ENCODE measurements at regions not wholly inside any gene's neighbourhood (a gene's known extent, or its start where the extent isn't known, plus 50 kb on each side); places are given as distances from the start of the nearest gene placed in this dataset.

DNA sequence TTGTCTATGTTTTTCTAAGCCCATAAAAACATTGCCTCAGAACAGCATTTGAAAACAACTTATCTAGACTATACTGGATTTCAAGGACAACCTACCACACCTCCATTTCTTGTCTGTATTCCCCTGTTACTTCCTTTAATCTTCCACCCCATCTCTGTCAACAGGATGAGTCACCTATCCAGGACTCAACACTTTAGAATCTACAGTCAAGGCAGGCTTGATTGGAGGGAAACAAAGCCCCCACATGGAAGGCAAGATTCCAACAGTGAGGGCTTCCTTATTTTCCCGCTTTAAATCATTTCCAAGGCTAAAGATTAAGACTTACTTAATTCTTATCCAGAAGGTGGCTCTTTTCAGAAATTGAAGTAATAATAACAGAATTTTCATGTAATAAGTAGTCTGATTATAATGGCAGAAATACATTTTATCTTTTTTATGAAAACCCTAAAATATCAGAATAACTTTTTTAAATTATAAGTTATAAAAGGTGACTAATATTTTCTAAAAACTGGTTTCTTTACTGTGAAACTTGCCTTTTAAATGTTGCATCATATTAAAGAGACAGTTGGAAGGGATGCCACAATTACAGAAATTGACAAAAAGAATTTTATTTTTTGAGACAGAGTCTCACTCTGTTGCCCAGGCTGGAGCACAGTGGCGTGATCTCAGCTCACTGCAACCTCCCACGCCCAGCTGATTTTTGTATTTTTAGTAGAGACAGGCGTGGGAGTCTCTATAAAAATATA is 138.7 kb upstream of the CCDC150 start:
- Mint-ChIP-seq H3K36me3 (peaks cover 7% of the 10 kb centered on the region), H3K27me3 (peaks cover 27% of the 10 kb centered on the region), H3K27ac (no peak overlapping the region), H3K4me1 (peaks cover 2% of the 10 kb centered on the region), H3K9me3 (ENCODE audit: low read depth) (peaks cover 8% of the 10 kb centered on the region), H3K4me3 (no peak overlapping the region)
- DNase-seq (no peak), ATAC-seq (no peak)
- CTCF ChIA-PET: no interaction called here

DNA sequence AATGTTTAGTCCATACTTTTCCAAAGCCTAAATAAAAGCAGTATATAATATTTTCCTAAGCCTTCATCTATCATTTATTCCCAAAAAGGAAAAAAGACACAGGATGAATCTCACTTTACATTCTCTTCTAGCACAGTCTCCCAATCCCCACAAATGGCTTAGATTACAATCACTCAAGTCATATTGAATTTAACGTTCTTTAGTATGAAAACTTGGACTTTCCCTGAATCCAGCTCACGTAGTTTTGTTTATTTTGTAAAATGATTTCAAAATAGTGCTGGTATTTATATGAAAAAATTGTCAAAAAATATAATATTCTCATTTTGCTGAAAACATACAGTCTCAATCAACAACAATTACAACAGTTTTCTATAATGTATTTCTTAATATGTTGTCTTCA is 137.7 kb upstream of the CCDC150 start:
- DNase-seq: no peak
- Mint-ChIP-seq H3K4me1 (peaks cover 3% of the 10 kb centered on the region), H3K27me3 (peaks cover 28% of the 10 kb centered on the region), H3K36me3 (peaks cover 7% of the 10 kb centered on the region), H3K9me3 (ENCODE audit: low read depth) (peaks cover 8% of the 10 kb centered on the region), H3K4me3 (no peak overlapping the region), H3K27ac (no peak overlapping the region)
- CTCF ChIA-PET: no interaction called here
- ATAC-seq: no peak

DNA sequence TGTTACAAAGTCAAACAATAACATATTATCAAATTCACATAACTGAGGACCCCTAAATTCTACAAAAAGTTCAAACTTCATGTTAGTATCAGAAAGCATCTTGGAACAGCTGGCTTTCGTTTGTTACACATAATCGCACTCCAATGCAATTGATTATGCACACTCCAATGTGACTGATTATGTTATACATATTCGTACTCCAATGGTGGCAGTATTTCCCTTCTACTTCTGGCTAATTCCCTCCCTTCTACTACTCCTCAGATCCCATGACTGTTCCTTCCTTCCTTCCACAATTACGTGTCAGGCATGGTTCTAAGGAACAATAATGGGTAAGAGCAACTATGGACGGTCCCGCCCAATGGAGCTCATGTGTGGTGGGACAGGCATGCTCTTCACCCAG is 137.1 kb upstream of the CCDC150 start:
- CTCF ChIA-PET: interaction anchor here (0.9 kb wide), 1 partner anchor 8 kb away, joined by 3 read pairs; no protein-coding TSS in a partner anchor
- ATAC-seq: no peak
- peaks cover 3% of the 10 kb centered on the region for H3K4me1 Mint-ChIP-seq

DNA sequence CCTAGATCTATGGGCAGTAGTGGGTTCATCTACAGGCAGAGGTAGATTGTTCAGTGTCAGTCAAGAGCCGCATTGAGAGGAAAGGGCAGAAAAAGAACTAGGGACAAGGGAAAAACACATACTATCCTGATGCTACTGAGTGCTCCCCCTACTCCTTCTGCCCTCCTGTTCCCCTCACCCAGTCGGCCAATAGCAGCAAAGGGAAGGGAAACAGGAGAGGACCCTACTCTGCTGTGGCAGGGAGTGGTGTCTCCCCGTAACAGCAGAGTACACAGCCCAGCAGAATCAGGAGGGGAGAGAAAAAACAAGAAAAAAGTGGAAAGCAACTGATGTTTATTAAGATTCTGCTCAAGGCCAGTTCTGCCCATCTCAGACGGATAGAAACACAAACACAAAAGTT is 136.1 kb upstream of the CCDC150 start:
- DNase-seq: no peak
- Mint-ChIP-seq H3K27ac (no peak overlapping the region), H3K9me3 (ENCODE audit: low read depth) (peaks cover 7% of the 10 kb centered on the region), H3K36me3 (peaks cover 7% of the 10 kb centered on the region), H3K4me1 (peaks cover 3% of the 10 kb centered on the region), H3K4me3 (no peak overlapping the region), H3K27me3 (peaks cover 38% of the 10 kb centered on the region)
- CTCF ChIA-PET: no interaction called here
- no peak for ATAC-seq

More for the DNA sequence above, 137.1 kb upstream of the CCDC150 start:
- Mint-ChIP-seq H3K4me3 (no peak overlapping the region), H3K9me3 (ENCODE audit: low read depth) (peaks cover 8% of the 10 kb centered on the region), H3K27ac (no peak overlapping the region), H3K36me3 (peaks cover 7% of the 10 kb centered on the region), H3K27me3 (peaks cover 30% of the 10 kb centered on the region)
- DNase-seq: no peak

DNA sequence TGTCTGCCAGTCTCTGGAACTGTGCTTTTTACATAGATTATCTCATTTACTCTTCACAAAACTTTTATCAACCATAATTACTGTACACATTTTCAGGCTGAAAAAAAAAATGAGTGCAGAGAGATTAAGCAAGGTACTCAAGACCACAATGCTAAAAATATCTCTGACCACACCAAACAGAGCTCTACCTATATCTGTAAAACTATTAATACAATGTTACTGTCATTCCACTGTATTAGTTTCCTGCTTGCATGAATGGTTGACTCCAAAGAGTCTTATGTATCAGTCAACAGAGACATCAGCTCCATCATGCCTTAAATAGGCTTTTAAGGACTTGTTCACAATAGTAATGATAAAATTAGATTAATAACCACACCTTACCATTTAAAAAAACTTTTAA is 134.7 kb upstream of the CCDC150 start:
- Mint-ChIP-seq H3K27ac (no peak overlapping the region), H3K4me3 (no peak overlapping the region), H3K27me3 (peaks cover 39% of the 10 kb centered on the region), H3K9me3 (ENCODE audit: low read depth) (no peaks in the 10 kb centered on the region), H3K36me3 (peaks cover 1% of the 10 kb centered on the region), H3K4me1 (peaks cover 3% of the 10 kb centered on the region)
- CTCF ChIA-PET: no interaction called here
- ATAC-seq (no peak), DNase-seq (no peak)

DNA sequence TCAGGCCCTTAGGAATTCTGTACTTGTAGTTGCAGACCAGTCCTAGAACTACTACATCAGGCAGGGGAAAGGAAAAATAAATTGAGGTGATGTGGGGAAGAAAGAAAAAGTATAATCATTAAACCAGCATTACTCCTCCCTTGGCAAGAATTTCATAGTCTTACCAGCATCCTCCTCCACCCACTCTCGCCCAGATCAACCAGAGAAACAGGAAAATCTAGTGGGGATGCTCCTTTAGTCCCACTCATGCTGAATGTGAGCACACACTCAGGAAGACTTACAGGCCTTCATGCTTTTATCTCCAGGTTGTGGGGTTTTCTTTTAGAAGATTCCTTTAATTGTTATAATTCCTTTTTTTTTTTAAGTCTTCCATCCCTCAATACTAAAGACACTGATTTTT is 129.3 kb upstream of the CCDC150 start:
- H3K4me1 Mint-ChIP-seq: peaks cover 3% of the 10 kb centered on the region
- H3K4me3 Mint-ChIP-seq: no peak overlapping the region

DNA sequence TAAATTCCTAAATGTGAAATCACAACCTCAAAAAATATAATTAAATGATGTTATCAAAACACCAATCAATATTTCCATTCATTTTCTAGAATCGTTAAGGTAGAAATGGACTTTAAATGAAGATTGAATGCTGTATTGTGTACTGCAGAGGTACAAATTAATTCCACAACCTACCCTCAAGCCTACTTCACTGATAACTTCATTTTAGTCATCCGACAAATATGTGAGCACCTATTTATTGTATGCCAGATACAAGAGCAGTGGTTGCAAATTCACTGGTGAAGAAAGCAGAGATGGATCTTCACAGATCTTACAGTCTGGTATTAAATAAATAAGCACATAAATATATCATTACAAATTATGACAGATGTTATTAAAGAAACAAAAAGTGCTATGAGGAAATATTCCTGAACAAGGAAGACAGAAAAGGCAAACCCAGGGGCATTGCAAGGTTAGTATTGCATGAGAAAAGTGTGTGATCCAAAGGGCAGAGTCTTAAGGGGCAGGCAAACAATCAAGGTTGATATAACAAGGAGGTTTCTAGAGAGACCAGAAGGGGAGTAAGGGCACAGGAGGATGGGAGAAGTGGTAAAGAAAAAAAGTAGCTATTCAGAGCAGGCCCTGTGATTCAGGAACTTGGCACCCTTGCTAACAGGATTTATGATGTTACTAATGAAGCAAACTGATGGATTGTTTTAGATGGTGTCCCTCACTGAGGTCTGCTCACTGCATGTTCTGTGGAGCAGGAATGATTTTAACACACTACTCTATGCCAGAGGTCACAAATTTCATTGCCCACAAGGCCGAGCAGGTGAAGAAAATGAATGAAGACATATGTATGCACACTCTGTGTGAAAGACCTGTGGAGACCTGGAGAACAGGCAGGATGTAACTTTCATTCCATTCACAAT is 128.0 kb upstream of the CCDC150 start:
- Mint-ChIP-seq H3K4me1 (no peaks in the 10 kb centered on the region), H3K4me3 (no peak overlapping the region), H3K27me3 (peaks cover 41% of the 10 kb centered on the region), H3K27ac (no peak overlapping the region), H3K36me3 (no peaks in the 10 kb centered on the region), H3K9me3 (ENCODE audit: low read depth) (no peaks in the 10 kb centered on the region)
- CTCF ChIA-PET: no interaction called here
- no peak for ATAC-seq
- DNase-seq: no peak

More for the DNA sequence above, 129.3 kb upstream of the CCDC150 start:
- Mint-ChIP-seq H3K36me3 (no peaks in the 10 kb centered on the region), H3K27me3 (peaks cover 44% of the 10 kb centered on the region), H3K27ac (no peak overlapping the region), H3K9me3 (ENCODE audit: low read depth) (no peaks in the 10 kb centered on the region)
- CTCF ChIA-PET: no interaction called here
- ATAC-seq: no peak
- DNase-seq: no peak

DNA sequence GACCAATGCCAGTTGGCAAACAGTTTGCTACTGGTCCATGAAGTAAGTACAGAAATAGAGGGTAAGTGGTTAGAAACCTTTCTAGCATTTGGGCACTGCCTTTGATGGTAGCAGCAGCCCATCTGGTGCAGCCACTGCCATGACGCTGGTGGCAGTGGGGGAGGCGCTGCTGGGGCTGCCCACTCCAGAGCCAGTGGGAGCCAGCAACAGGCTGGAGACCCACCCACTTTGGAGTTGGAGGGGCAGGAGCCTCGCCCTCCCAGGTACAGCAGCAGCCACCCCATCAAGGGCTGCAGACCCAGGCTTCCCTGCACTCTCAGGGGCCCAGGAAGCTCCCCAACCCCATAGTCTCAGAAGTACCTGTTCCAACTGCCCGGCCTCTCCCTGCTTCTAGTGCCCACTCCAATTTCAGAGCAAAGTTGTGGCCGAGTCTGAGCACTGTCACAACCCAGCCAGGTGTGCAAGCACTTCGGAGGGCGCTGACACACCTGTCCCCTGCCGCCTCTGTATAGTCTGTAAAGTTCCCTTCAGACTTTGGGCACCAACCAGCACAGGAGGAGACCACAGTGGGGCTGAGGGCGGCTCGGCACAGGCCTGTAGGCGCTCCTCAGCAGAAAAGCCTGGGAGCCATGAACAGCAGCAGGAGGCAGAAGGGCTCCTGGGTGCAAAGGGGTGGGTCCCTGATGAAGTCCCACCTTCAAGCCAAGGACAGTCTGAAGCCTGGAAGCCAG is 125.6 kb upstream of the CCDC150 start:
- no peak overlapping the region for H3K4me3 Mint-ChIP-seq
- no peak for ATAC-seq
- CTCF ChIA-PET: no interaction called here
- no peaks in the 10 kb centered on the region for H3K4me1 Mint-ChIP-seq
- no peak for DNase-seq
- peaks cover 42% of the 10 kb centered on the region for H3K27me3 Mint-ChIP-seq
- H3K36me3 Mint-ChIP-seq: no peaks in the 10 kb centered on the region
- no peaks in the 10 kb centered on the region for H3K9me3 Mint-ChIP-seq (ENCODE audit: low read depth)
- H3K27ac Mint-ChIP-seq: no peak overlapping the region

DNA sequence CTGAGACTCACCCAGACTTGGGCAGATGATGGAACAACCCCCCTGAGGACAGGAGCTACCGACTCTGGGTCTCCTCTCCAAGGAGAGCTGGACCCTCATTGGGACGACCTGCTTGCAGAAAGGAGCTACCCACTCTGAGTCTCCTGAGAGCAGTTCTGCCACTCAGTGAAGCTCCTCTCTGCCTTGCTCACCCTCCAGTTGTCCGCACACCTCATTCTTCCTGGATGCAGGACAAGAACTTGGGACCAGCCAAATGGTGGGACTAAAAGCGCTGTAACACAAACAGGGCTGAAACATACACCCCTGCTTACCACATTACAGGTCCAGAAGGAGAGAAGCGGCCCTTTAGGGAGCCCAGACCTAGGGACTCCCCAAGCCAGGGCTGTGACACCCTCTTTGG is 124.9 kb upstream of the CCDC150 start:
- peaks cover 39% of the 10 kb centered on the region for H3K27me3 Mint-ChIP-seq
- no peaks in the 10 kb centered on the region for H3K4me1 Mint-ChIP-seq
- H3K9me3 Mint-ChIP-seq (ENCODE audit: low read depth): no peaks in the 10 kb centered on the region
- H3K27ac Mint-ChIP-seq: no peak overlapping the region
- ATAC-seq (no peak), DNase-seq (no peak)
- no peaks in the 10 kb centered on the region for H3K36me3 Mint-ChIP-seq
- H3K4me3 Mint-ChIP-seq: no peak overlapping the region
- CTCF ChIA-PET: no interaction called here

DNA sequence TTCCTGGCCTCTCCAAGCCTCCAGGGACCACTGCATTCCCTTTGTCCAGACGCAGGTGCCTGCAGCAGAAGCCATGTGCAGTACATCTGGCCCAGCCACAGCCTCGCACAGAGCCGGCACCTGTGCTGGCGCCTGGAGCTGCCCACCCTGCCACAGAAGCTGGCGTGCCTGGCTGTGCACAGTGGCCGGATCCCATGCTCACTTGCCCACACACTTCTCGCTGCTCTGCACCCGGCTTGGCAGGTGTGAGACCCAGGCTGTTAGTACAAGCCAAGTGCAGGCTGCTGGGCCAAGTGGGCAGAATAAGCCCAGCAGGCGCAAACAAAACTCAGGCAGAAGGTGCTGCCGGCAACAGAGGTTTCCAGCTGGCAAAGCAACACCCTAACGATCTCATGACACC is 124.5 kb upstream of the CCDC150 start:
- H3K36me3 Mint-ChIP-seq: no peaks in the 10 kb centered on the region
- H3K27me3 Mint-ChIP-seq: peaks cover 39% of the 10 kb centered on the region
- CTCF ChIA-PET: no interaction called here
- DNase-seq: no peak
- H3K27ac Mint-ChIP-seq: no peak overlapping the region
- H3K9me3 Mint-ChIP-seq (ENCODE audit: low read depth): no peaks in the 10 kb centered on the region
- no peak overlapping the region for H3K4me3 Mint-ChIP-seq
- ATAC-seq: no peak
- H3K4me1 Mint-ChIP-seq: no peaks in the 10 kb centered on the region

DNA sequence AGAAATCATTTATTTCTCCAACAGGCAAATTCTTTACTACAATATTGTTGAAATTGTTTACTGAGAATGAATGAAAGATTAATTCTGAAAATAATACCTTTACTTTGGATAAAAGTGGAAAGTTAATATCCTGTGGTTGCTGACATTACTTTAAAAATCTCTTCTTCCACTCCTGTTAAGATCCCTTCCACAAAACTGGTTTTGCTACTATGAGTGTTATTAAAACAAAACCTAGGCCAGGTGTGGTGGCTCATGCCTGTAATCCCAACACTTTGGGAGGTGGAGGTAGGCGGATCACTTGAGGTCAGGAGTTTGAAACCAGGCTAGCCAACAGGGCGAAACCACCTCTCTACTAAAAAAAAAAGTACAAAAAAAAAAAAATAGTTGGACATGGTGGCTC is 123.9 kb upstream of the CCDC150 start:
- no peak overlapping the region for H3K4me3 Mint-ChIP-seq
- no peaks in the 10 kb centered on the region for H3K9me3 Mint-ChIP-seq (ENCODE audit: low read depth)
- no peak for ATAC-seq
- peaks cover 36% of the 10 kb centered on the region for H3K27me3 Mint-ChIP-seq
- CTCF ChIA-PET: no interaction called here
- no peaks in the 10 kb centered on the region for H3K36me3 Mint-ChIP-seq
- no peak overlapping the region for H3K27ac Mint-ChIP-seq
- H3K4me1 Mint-ChIP-seq: no peaks in the 10 kb centered on the region
- no peak for DNase-seq

DNA sequence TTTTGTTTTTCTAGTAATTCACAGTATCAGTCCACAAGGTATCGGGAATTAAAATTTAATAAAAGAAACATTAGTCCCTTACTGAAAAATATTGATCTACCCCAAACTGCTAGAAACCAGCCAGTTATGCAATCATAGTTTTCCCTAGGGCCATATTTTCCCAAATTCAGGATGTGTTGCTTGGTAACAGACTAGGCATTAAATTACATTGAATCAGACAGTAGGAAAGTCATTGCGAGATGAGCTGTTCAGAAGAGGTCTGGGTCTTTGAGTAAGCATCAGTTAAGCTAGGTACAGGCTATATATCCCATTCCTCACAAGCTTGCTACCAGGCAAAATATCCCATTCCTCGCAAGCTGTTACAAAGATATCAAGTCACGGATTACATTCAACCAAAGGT is 123.0 kb upstream of the CCDC150 start:
- H3K4me1 Mint-ChIP-seq: no peaks in the 10 kb centered on the region
- CTCF ChIA-PET: no interaction called here
- ATAC-seq: no peak
- H3K36me3 Mint-ChIP-seq: no peaks in the 10 kb centered on the region
- peaks cover 35% of the 10 kb centered on the region for H3K27me3 Mint-ChIP-seq
- H3K27ac Mint-ChIP-seq: no peak overlapping the region
- H3K4me3 Mint-ChIP-seq: no peak overlapping the region
- DNase-seq: no peak
- no peaks in the 10 kb centered on the region for H3K9me3 Mint-ChIP-seq (ENCODE audit: low read depth)

DNA sequence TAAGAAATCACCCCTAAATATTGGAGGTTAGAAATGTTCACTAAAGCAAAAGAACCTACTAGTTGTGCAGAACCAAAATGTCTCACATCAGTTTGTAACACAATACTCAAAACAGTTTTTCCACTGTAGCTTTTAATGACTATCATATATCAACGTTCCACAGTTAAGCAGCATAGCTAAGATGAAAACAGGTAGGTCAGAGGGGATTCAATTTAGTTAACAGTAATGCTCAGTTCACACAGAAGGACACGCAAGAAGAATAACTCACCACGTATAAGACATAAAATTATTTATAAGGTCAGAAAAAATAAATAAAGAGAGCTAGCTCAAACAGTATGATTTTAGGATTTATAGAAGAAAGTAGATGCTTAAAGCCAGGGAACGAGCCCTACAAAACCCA is 118.9 kb upstream of the CCDC150 start:
- H3K4me1 Mint-ChIP-seq: no peaks in the 10 kb centered on the region
- CTCF ChIA-PET: no interaction called here
- H3K27me3 Mint-ChIP-seq: peaks cover 20% of the 10 kb centered on the region
- H3K4me3 Mint-ChIP-seq: no peak overlapping the region
- no peaks in the 10 kb centered on the region for H3K36me3 Mint-ChIP-seq
- DNase-seq (no peak), ATAC-seq (no peak)
- H3K27ac Mint-ChIP-seq: no peak overlapping the region
- H3K9me3 Mint-ChIP-seq (ENCODE audit: low read depth): no peaks in the 10 kb centered on the region

All from activated CD8-positive, alpha-beta memory T cell treated with anti-CD3 and anti-CD28 coated beads, Interleukin-2, amount 10 ng/mL, durations not matched to agents 7 days and 5 days (primary cell).